ENCODE measurements at regions not wholly inside any gene's neighbourhood (a gene's known extent, or its start where the extent isn't known, plus 50 kb on each side); places are given as distances from the start of the nearest gene placed in this dataset.

DNA sequence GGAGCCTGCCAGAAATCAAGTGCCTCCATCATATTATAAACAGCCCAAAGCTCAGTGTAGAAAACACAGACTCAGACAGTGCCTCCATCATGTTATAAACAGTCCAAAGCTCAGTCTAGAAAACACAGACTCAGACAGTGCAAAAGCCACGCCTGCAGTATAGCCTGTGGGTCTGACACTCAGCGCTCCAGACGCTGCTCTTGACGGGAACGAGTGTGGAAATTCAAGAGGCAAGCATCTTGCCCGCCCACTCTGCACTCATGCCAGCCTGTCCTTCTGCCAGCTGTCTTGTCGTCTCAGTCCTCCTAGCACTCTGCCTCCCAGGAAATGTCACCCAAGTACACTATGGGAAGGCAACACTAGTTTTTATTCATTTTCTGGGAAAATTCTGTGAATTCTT, 274.2 kb upstream of the CDH4 start:
- Histone ChIP-seq H3K9me3 (ENCODE audit: low read length) (peaks cover 25% of the 10 kb centered on the region; the same call in 1 of the 2 replicates), H3K4me3 (ENCODE audit: low read length) (no peak overlapping the region), H3K36me3 (ENCODE audit: low read depth, low read length) (no peaks in the 10 kb centered on the region), H3K27ac (ENCODE audit: low read length) (no peak overlapping the region), H3K9ac (ENCODE audit: low read length) (no peak overlapping the region), H3K9me2 (replicated peaks; ENCODE audit: low read length) (no peaks in the 10 kb centered on the region), H3K79me2 (ENCODE audit: low read length) (no peaks in the 10 kb centered on the region), H4K20me1 (ENCODE audit: low read length) (no peaks in the 10 kb centered on the region), H3K4me1 (ENCODE audit: insufficient read depth, low read length) (no peaks in the 10 kb centered on the region), H2AFZ (ENCODE audit: low read length) (no peak overlapping the region), H3F3A (ENCODE audit: low read length, unreplicated experiment) (no peaks in the 10 kb centered on the region), H3K27me3 (ENCODE audit: low read length) (no peaks in the 10 kb centered on the region), H3K4me2 (ENCODE audit: low read length) (no peak overlapping the region)
- no peak for TF ChIP-seq EZH2phosphoT487 (IDR thresholded peaks at IDR 0.05; ENCODE audit: borderline replicate concordance, low read length)
- TF ChIP-seq CTCF (conservative IDR thresholded peaks at IDR 0.05; ENCODE audit: low read depth, low read length): no peak
- TF ChIP-seq EZH2 (IDR thresholded peaks at IDR 0.05; ENCODE audit: low read length, unreplicated experiment): no peak
- DNase-seq: no peak
- intact Hi-C loops (cut with micrococcal nuclease): no loop called here
- ATAC-seq: no peak
- no TSS peak for BruUV-seq (replicated peaks)
- ChIA-PET POLR2A (ENCODE audit: unreplicated experiment) (no interaction called here), CTCF (no interaction called here)

DNA sequence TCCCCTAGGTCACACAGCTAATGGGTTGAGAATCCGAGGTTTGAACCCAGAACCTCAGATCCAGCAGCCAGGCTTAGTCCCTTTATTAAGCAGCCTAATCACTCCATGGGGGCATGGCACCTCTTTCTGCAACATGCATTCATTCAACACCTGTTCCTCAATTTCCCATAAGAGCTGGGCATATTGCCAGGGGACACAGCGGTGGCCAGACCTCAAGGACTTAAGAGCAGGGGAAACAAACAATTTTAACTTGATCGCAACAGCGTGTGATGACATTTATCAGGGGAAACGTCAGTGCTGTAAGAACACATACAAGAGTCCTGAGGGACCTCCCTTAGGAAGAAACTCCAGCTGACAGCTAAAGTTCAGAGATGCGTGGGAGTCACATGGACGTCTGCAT, 267.4 kb upstream of the CDH4 start:
- no peak overlapping the region for H2AFZ ChIP-seq (ENCODE audit: low read length)
- no peak overlapping the region for H3K4me2 ChIP-seq (ENCODE audit: low read length)
- no peak for ATAC-seq
- H3K9me3 ChIP-seq (ENCODE audit: low read length): peaks cover 20% of the 10 kb centered on the region
- H4K20me1 ChIP-seq (ENCODE audit: low read length): no peaks in the 10 kb centered on the region
- no peaks in the 10 kb centered on the region for H3K79me2 ChIP-seq (ENCODE audit: low read length)
- no peaks in the 10 kb centered on the region for H3K27me3 ChIP-seq (ENCODE audit: low read length)
- CTCF ChIA-PET: no interaction called here
- no peak overlapping the region for H3K27ac ChIP-seq (ENCODE audit: low read length)
- no peaks in the 10 kb centered on the region for H3K9me2 ChIP-seq (replicated peaks; ENCODE audit: low read length)
- H3K4me1 ChIP-seq (ENCODE audit: insufficient read depth, low read length): no peaks in the 10 kb centered on the region
- no peaks in the 10 kb centered on the region for H3K36me3 ChIP-seq (ENCODE audit: low read depth, low read length)
- H3F3A ChIP-seq (ENCODE audit: low read length, unreplicated experiment): no peaks in the 10 kb centered on the region
- H3K9ac ChIP-seq (ENCODE audit: low read length): no peak overlapping the region
- BruUV-seq (replicated peaks): no TSS peak
- no peak for DNase-seq
- POLR2A ChIA-PET (ENCODE audit: unreplicated experiment): no interaction called here
- no peak overlapping the region for H3K4me3 ChIP-seq (ENCODE audit: low read length)
- intact Hi-C loops (cut with micrococcal nuclease): no loop called here
- TF ChIP-seq CTCF (conservative IDR thresholded peaks at IDR 0.05; ENCODE audit: low read depth, low read length) (no peak), EZH2phosphoT487 (IDR thresholded peaks at IDR 0.05; ENCODE audit: borderline replicate concordance, low read length) (no peak), EZH2 (IDR thresholded peaks at IDR 0.05; ENCODE audit: low read length, unreplicated experiment) (no peak)

DNA sequence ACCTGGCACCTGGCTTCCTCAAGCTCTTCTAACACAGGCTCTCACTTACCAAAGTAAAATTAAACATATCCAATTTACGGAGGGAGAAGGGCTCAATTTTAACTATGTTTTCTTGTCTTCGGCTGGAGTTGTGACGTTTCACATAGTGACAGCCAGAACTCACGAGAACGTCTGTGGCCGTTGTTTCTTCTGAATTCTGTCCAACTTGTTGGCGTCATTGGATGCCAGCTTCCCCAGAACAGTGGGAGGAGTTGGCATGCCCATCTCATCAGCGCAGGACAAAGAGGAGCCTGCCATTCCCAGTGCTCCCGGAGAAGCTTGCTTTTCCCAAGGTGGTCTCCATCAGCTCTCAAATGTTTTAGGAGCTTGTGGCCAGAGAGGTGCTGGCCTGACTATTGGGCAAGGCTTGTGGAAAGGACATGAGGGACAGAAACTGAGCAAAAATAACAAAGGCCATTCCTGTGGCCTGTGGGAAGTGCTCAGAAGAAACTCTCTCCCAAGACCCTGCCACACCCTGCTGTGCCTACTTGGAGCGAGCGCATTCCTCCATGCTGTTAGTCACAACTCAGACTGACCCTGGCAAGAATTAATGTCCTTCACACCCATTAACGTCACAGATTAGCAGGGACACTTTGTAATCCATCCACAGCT, 265.4 kb upstream of the CDH4 start:
- H3K4me1 ChIP-seq (ENCODE audit: insufficient read depth, low read length): no peaks in the 10 kb centered on the region
- H2AFZ ChIP-seq (ENCODE audit: low read length): no peak overlapping the region
- H4K20me1 ChIP-seq (ENCODE audit: low read length): no peaks in the 10 kb centered on the region
- H3K9me3 ChIP-seq (ENCODE audit: low read length): peaks cover 9% of the 10 kb centered on the region; the same call in 1 of the 2 replicates
- no peaks in the 10 kb centered on the region for H3K79me2 ChIP-seq (ENCODE audit: low read length)
- H3K9me2 ChIP-seq (replicated peaks; ENCODE audit: low read length): no peaks in the 10 kb centered on the region
- TF ChIP-seq EZH2phosphoT487 (IDR thresholded peaks at IDR 0.05; ENCODE audit: borderline replicate concordance, low read length): no peak
- no peaks in the 10 kb centered on the region for H3K27me3 ChIP-seq (ENCODE audit: low read length)
- no peaks in the 10 kb centered on the region for H3K36me3 ChIP-seq (ENCODE audit: low read depth, low read length)
- CTCF ChIA-PET: no interaction called here
- POLR2A ChIA-PET (ENCODE audit: unreplicated experiment): no interaction called here
- no peak overlapping the region for H3K9ac ChIP-seq (ENCODE audit: low read length)
- no peak for ATAC-seq
- H3F3A ChIP-seq (ENCODE audit: low read length, unreplicated experiment): no peaks in the 10 kb centered on the region
- DNase-seq: no peak
- no peak overlapping the region for H3K4me2 ChIP-seq (ENCODE audit: low read length)
- no peak overlapping the region for H3K27ac ChIP-seq (ENCODE audit: low read length)
- no peak overlapping the region for H3K4me3 ChIP-seq (ENCODE audit: low read length)
- intact Hi-C loops (cut with micrococcal nuclease): no loop called here
- BruUV-seq (replicated peaks): no TSS peak
